Stimulated activated CD4-positive, alpha-beta T cell treated with anti-CD3 and anti-CD28 coated beads, Interleukin-1b, Interleukin-23, amount 100 ng/mL, for 4 hours (primary cell): ENCODE measurements at regions not wholly inside any gene's neighbourhood (a gene's known extent, or its start where the extent isn't known, plus 50 kb on each side); places are given as distances from the start of the nearest gene placed in this dataset.
"Not testable (repeated sequence)": the region's sequence is repeated elsewhere in the genome, so short reads cannot be mapped to it uniquely, and the experiment has no call there.

Source experiments
- DNase-seq, 2 donors: peaks; one replicate each; pipeline ENCODE4 v3.0.0-alpha.2; 2020; ENCODE audit warnings: low read depth in 2 of 2

- no peak for DNase-seq
These were observed 337.9 kb upstream of the KCNMB2 start for GRCh38 chr3:178198329-178198728.

GRCh38 chr3:178200316-178200715, 335.9 kb upstream of the KCNMB2 start:
- no peak for DNase-seq

GRCh38 chr3:178201714-178202113, 334.5 kb upstream of the KCNMB2 start:
- no peak for DNase-seq

- DNase-seq: no peak
These were observed 334.0 kb upstream of the KCNMB2 start for GRCh38 chr3:178202194-178202593.

- DNase-seq: no peak
These were observed 333.1 kb upstream of the KCNMB2 start for GRCh38 chr3:178203165-178203564.

GRCh38 chr3:178203650-178204049, 332.6 kb upstream of the KCNMB2 start:
- no peak for DNase-seq

- no peak for DNase-seq
These were observed 330.5 kb upstream of the KCNMB2 start for GRCh38 chr3:178205740-178206139.

GRCh38 chr3:178206521-178206920, 329.7 kb upstream of the KCNMB2 start:
- DNase-seq: no peak

GRCh38 chr3:178207161-178207560, 329.1 kb upstream of the KCNMB2 start:
- DNase-seq: not testable (repeated sequence)

GRCh38 chr3:178207627-178208026, 328.6 kb upstream of the KCNMB2 start:
- DNase-seq: not testable (repeated sequence)

- DNase-seq: not testable (repeated sequence)
These were observed 327.1 kb upstream of the KCNMB2 start for GRCh38 chr3:178209116-178209515.

- DNase-seq: not testable (repeated sequence)
These were observed 326.6 kb upstream of the KCNMB2 start for GRCh38 chr3:178209618-178210017.

- not testable (repeated sequence) for DNase-seq
These were observed 325.1 kb upstream of the KCNMB2 start for GRCh38 chr3:178211086-178211485.

- DNase-seq: no peak
These were observed 318.8 kb upstream of the KCNMB2 start for GRCh38 chr3:178217479-178217878.

GRCh38 chr3:178218231-178218630, 318.0 kb upstream of the KCNMB2 start:
- no peak for DNase-seq

GRCh38 chr3:178219661-178220060, 316.6 kb upstream of the KCNMB2 start:
- not testable (repeated sequence) for DNase-seq

- DNase-seq: no peak
These were observed 312.4 kb upstream of the KCNMB2 start for GRCh38 chr3:178223876-178224275.

GRCh38 chr3:178226094-178226493, 310.1 kb upstream of the KCNMB2 start:
- no peak for DNase-seq

- no peak for DNase-seq
These were observed 304.6 kb upstream of the KCNMB2 start for GRCh38 chr3:178231645-178232044.

GRCh38 chr3:178233371-178234071, 302.7 kb upstream of the KCNMB2 start:
- DNase-seq: no peak

GRCh38 chr3:178236555-178237277, 299.5 kb upstream of the KCNMB2 start:
- no peak for DNase-seq

- DNase-seq: no peak
These were observed 298.1 kb upstream of the KCNMB2 start for GRCh38 chr3:178238179-178238578.
